ENCODE measurements at regions not wholly inside any gene's neighbourhood (a gene's known extent, or its start where the extent isn't known, plus 50 kb on each side); places are given as distances from the start of the nearest gene placed in this dataset.

GRCh38 chr16:59773330-59773729 lies 1039.2 kb upstream of the GOT2 start:
- TF ChIP-seq CTCF (IDR thresholded peaks at IDR 0.05) = no peak
- TF ChIP-seq POLR2A (IDR thresholded peaks at IDR 0.05) = no peak
- TF ChIP-seq EP300 (IDR thresholded peaks at IDR 0.05) = no peak
